Activated T-helper 1 cell treated with anti-CD3 and anti-CD28 coated beads, Interleukin-2, amount 50 U/mL, for 16 hours (primary cell): ENCODE measurements at regions not wholly inside any gene's neighbourhood (a gene's known extent, or its start where the extent isn't known, plus 50 kb on each side); places are given as distances from the start of the nearest gene placed in this dataset.
"Not testable (repeated sequence)": the region's sequence is repeated elsewhere in the genome, so short reads cannot be mapped to it uniquely, and the experiment has no call there.

Experiments
- DNase-seq, 2 donors: peaks; one replicate each; pipeline ENCODE4 v3.0.0-alpha.2; 2020; ENCODE audit warnings: low read depth in 1 of 2, low spot score in 1 of 2

- no peak for DNase-seq
These were observed 388.4 kb downstream of the BUD13 start for GRCh38 chr11:116384407-116384806.

GRCh38 chr11:116379185-116379828 lies 393.5 kb downstream of the BUD13 start:
- DNase-seq: no peak

DNA sequence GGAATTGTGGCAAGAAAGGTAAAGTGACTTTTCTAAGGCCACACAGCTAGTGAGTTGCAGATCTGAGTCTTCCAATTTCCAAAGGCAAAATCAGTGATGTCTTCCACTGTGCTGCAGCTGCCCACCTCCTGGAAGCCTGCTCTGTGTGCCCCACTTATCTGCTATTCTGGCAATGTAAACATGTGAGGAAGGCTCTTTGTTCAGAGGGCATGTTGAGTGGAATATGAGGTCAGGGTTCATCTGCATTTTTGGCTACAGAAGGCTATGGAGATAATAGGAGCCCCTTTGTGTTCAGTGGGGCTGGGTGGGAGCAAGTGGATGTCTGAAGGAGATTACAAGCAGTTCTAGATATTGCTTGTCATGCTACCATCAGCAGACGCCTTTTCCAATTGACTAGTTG lies 396.2 kb downstream of the BUD13 start:
- no peak for DNase-seq

DNA sequence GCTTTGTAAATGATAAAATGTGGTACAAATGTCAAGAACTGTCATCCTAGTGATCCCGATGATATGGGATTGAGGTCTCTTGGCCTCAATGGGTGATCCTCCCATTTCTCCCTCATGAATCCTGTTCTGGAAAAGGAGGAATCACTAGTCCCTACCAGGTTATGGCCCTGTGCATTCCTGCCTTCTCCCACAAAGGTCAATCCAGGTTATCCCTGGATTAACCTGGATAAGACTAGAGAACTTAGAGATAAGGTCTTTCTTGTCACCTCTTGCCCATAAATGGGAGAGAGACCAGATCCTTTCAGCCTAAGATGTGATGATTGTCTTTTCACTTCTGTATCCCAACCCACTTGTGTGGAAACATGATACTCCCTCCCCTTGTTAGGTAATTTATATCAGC lies 396.7 kb downstream of the BUD13 start:
- DNase-seq: no peak

DNA sequence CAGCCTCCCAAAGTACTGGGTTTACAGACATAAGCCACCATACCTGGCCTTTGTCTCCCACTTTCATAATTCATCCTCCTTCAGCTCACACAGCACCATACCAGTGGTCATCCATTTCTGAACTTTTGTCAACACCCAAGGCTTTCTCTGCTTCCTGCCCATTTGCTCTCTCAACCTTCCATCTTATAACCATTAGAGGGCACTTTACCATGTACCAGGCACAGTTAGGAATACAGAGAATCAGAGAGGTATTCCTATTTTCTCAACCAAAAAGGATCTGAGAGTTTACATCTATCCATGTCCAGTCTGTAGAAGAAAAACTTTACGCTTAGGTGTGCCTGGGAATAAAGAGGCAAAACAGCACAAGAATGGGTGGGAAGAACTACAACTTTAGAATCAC lies 397.6 kb downstream of the BUD13 start:
- no peak for DNase-seq

GRCh38 chr11:116374085-116374484 lies 398.7 kb downstream of the BUD13 start:
- DNase-seq: no peak

DNA sequence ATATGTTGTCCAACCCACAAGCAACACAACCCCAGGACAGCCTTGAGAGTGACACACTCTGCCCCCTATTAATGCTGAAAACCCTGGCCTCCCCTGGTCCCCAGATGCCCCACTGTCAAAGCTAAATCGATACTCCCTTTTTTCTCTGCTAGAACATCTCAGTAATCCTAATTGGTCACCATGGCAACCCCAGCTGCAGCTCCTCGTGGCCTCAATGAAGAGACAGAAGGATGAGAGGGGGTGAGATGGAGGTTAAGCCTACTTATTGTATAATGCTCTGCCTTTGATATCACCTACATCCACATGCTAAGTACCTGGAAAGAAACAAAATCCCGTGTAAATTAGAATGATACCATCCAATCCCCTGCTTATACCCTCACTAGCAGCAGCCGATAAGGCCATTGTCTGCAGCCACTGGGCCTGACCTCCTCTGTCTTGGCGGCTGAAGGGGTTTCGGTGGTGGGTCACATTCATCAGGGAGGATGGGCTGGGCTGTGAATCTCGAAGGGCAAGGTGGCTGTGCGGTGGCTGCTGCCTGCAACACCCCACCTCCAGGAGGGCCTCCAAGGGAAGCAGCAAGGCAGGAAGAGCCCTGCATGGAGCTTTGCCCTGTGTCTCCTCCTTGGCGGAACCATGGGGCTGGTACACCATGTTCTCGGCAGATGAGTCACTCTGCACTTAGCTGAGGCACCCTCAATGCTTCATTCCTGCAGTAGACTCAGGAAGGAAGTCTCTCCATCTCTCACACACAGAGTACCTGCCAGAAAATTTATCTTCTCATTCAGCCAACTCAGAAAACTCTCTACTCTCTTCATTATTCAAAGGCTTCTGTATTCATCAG lies 399.5 kb downstream of the BUD13 start:
- no peak for DNase-seq

DNA sequence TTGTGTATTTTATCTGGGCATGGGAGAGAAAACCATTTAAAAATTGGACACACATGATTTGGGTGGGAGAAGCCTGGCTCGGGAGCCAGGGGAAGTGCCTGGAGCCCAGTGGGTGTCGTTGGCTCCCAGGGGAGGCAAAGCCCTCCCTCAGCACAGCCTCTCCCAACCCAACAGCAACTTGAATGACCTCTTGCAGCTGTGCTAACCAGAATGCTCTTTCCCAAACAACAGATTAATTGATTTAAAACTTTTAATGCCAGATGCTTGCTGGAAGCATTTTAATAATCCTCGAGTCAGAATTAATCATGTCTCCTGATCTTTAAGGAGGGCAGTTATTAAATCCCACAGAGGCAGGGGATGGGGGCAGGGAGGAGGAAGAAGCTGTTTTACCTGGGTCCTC lies 401.6 kb downstream of the BUD13 start:
- no peak for DNase-seq

GRCh38 chr11:116368784-116369183 lies 404.0 kb downstream of the BUD13 start:
- no peak for DNase-seq

- no peak for DNase-seq
These were observed 405.7 kb downstream of the BUD13 start for GRCh38 chr11:116366980-116367645.

- DNase-seq: no peak
These were observed 406.3 kb downstream of the BUD13 start for GRCh38 chr11:116366451-116366850.

DNA sequence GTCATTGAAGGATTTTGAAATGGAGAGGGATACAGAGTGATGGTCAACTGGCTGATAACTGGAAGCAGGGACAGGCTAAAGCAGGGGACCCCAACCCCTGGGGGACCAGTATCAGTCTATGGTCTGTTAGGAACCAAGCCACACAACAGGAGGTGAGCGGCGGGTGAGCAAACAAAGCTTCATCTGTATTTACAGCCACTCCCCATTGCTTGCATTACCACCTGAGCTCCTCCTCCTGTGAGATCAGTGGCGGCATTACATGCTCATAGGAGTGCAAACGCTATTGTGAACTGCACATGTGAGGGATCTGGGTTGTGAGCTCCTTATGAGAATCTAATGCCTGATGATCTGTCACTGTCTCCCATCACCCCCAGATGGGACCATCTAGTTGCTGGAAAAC lies 407.9 kb downstream of the BUD13 start:
- DNase-seq: not testable (repeated sequence)

GRCh38 chr11:116364348-116364747 lies 408.4 kb downstream of the BUD13 start:
- DNase-seq: no peak

DNA sequence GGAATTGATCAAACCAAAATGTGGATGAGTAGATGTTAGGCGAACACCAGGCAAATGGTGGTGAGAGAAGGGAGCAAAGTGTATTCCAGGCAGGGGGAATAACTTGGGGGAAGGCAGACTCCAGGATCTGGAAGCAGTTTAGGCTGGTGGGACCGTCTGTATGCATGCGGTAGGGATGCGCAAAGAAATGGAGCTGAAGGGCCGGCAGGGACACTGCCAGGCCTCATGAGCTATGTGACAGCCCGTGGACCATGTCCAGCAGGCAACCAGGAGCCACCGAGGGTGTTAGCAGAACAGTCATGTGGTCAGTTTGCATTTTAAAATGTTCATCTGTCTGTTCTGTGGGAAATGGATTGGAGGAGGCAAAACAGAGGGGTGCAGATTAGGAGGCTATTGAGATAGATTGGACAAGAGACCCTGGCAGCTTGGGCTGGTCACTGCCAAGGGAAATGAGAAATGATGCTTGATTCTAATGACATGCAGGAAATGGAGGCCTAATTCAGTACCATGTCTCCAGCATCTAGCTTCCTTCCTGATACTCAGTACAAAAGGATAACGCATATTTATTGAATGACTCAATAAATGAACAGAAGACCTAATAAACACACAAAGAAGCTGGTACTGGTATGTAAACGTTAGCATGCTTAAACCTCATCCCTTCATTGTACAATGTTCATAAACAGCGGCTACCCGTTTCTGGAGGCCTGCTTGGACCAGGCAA lies 412.4 kb downstream of the BUD13 start:
- DNase-seq: no peak

DNA sequence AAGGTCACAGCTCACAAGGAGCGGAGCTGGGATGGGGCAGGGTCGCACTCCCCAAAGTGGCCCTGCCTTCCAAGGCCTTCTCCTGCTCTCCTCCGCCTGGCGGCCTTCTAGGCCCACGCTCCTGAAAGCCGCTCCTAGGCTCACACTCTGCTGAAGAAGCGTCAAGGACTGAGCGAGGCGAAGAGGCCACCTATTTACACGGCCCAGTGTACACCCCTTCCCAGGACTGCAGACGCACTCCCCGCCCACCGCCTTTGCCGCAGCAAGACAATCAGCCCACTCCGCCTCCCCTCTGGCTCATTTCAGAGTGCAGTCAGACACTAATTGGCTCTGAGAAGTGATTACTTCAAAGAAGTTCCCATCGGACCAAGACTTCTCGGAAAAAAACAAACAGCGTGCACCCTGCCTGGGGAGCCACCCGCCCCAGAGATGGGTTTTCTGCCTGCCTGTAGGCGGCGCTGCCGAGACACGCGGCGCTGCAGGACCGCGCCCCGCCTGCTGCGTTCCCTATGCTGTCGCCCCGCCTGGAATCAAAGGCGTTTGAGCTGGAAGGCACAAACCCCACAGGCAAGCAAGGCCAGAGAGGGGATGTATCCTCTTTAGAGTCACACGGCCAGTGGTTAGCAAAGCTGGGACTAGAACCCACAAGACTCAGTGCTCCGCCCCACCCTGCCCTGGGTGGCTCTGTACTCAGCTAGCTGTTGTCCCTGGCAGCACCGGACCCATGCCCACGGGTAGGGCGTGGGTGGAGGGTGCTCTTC lies 414.8 kb downstream of the BUD13 start:
- DNase-seq: no peak

DNA sequence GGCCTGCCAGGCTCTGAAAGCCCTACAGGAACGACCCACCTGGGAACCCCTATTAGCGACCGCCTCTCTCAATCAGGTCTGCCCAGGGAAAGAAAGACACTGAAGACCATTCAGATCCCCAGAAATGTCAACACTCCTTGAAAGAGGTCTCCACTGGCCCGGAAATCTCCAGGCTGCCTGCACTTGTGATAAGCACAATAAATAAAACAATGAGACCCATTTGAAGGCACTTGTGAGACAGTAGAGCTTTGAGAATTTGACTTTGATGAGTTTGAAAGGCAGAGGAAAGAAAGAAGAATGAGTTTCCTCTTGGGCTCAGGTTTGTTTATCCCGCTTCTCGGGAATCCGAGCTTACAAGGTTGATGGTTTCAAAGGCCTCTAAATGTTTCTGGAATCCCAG lies 416.3 kb downstream of the BUD13 start:
- no peak for DNase-seq

DNA sequence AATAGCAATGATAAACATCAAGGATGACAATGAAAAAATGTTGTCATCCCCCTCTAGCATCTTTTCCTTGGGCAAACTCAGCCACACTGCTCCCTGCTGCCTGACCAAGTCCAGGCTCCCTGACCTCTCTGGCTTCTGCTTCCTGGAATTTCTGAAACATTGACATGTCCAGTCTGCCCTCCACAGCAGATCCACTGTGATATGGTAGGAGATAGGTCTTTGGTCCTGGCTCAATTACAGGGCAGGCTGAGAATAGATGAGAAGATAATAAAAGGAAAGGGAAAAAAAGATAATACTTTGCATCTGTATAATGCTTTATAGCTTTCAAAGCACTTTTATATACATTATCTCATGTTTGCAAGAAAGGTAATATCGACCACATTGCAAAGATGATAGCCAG lies 417.7 kb downstream of the BUD13 start:
- no peak for DNase-seq

DNA sequence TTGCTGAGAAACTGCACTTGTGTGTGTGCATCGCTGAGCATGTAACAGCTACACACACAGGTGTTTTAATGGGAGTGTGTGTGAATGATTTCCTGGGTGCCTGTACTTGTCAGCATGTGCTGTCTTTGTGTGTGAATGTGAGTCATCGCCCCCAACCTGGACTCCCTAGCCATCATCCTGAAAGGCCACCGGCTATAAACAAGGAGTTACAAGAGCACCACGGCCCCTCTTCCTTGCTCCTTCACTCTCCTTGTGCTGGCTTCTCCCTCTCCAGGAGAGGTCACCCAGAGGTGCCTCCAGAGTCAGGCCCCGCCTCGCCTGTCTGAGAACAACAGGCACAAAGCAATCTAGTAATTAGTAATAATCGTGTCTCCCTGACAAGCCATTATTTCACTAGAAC lies 419.2 kb downstream of the BUD13 start:
- no peak for DNase-seq

DNA sequence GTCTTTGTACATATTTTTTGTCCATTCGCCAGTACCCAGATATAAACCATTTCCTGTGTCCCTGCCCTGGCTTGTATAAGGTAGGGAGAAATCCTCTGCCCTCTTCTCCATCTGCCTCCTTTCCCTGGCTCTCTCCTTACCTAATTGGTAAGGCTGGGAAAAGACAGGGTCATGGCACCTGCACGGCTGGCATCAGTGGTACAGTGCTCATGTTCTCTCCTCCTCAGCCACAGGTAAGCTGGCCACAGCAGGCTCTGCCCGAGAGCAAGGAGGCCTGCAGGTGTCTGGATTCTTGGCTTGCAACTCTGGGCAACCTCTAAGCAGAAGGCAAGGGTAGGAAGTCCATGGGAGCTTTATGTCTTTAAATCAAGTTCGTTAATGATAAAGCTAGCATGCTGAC lies 419.9 kb downstream of the BUD13 start:
- no peak for DNase-seq

DNA sequence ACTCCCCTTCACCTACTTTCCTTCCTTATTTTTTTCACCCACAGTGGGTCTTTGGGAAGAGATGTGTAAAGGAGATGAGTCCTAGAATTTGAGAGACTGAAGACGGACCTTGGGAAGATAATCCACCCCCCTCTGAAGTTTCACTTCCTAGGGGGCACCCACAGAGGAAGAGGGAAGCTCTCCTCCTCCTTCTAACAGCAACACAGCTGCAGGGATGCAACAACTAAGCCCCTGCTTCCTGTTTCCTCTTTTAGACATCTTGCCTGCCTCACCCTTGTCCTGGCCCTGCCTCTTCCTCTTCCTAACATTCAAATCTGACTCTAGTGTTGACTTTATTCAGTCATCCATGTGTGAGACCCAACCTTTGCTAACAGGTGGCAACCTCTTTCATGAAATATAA lies 424.6 kb downstream of the BUD13 start:
- DNase-seq: no peak

GRCh38 chr11:116345575-116345974 lies 427.2 kb downstream of the BUD13 start:
- DNase-seq: no peak
